NCI-H1694 treated with DMSO at 0.1 percent for 48 hours (cell line): ENCODE measurements at regions not wholly inside any gene's neighbourhood (a gene's known extent, or its start where the extent isn't known, plus 50 kb on each side); places are given as distances from the start of the nearest gene placed in this dataset.

Source experiments
- DNase-seq: peaks from one replicate; lab custom pipeline; 2025; lab: John Stamatoyannopoulos, UW

- no peak for DNase-seq
Observed at GRCh38 chr18:27276886-27277285, 91.8 kb upstream of the CHST9 start.

GRCh38 chr18:27276479-27276878 is 91.4 kb upstream of the CHST9 start:
- no peak for DNase-seq

GRCh38 chr18:27274901-27275300 is 89.8 kb upstream of the CHST9 start:
- no peak for DNase-seq

GRCh38 chr18:27270508-27270907 is 85.4 kb upstream of the CHST9 start:
- no peak for DNase-seq

- DNase-seq = no peak
Observed at GRCh38 chr18:27263369-27263768, 78.3 kb upstream of the CHST9 start.

- no peak for DNase-seq
Observed at GRCh38 chr18:27261769-27262549, 76.9 kb upstream of the CHST9 start.

- DNase-seq = no peak
Observed at GRCh38 chr18:27253571-27253970, 68.5 kb upstream of the CHST9 start.

GRCh38 chr18:27250471-27250870 is 65.4 kb upstream of the CHST9 start:
- DNase-seq = no peak

GRCh38 chr18:27249933-27250332 is 64.8 kb upstream of the CHST9 start:
- DNase-seq = peak; percentile 7

GRCh38 chr18:27244259-27244658 is 59.2 kb upstream of the CHST9 start:
- no peak for DNase-seq

GRCh38 chr18:27242392-27243047 is 57.4 kb upstream of the CHST9 start:
- no peak for DNase-seq

- DNase-seq = no peak
Observed at GRCh38 chr18:27240383-27240782, 55.3 kb upstream of the CHST9 start.

- no peak for DNase-seq
Observed at GRCh38 chr18:27239669-27240068, 54.6 kb upstream of the CHST9 start.

GRCh38 chr18:27235218-27235870 is 50.2 kb upstream of the CHST9 start:
- no peak for DNase-seq
